DND-41 (cell line): ENCODE measurements at regions not wholly inside any gene's neighbourhood (a gene's known extent, or its start where the extent isn't known, plus 50 kb on each side); places are given as distances from the start of the nearest gene placed in this dataset.

Experiments
- CTCF ChIP-seq: IDR thresholded peaks from 2 replicates; pipeline ENCODE4 v1.5.1; 2012; ENCODE audit warnings: borderline replicate concordance, low read length, moderate library complexity, mild to moderate bottlenecking; ENCODE audit not compliant: poor library complexity, severe bottlenecking; ENCODE audit errors: extremely low read depth
- EZH2 ChIP-seq: IDR thresholded peaks from 3 replicates; pipeline ENCODE4 v1.6.1; 2012; ENCODE audit warnings: borderline replicate concordance, low read depth, mild to moderate bottlenecking, moderate library complexity, low read length, inconsistent platforms; ENCODE audit not compliant: severe bottlenecking

- TF ChIP-seq EZH2 (no peak), CTCF (no peak)
Measured at GRCh38 chr12:63078906-63079305, 72.1 kb downstream of the AVPR1A start.
